ENCODE measurements at regions not wholly inside any gene's neighbourhood (a gene's known extent, or its start where the extent isn't known, plus 50 kb on each side); places are given as distances from the start of the nearest gene placed in this dataset.

- no peaks in the 10 kb centered on the region for H3K27me3 ChIP-seq
- DNase-seq, result no peak
- 68 to 71% methylated on average over 4 of the region's 4 CpGs for WGBS, 2 donors
- no peaks in the 10 kb centered on the region for H3K9me3 ChIP-seq
- no peak for ATAC-seq
- no peak overlapping the region for H3K27ac ChIP-seq
- intact Hi-C loops (cut with DNase I), result loop anchor here in 7 of 10 donors (5.0 to 10.0 kb wide), 5 partner anchors 116 to 529 kb away; no protein-coding TSS in a partner anchor
- no peak for TF ChIP-seq CTCF (IDR thresholded peaks at IDR 0.05)
- no peaks in the 10 kb centered on the region for H3K36me3 ChIP-seq
- no peak overlapping the region for H3K4me3 ChIP-seq
- H3K4me1 ChIP-seq, result no peaks in the 10 kb centered on the region
These were observed 144.0 kb downstream of the CAAP1 start for GRCh38 chr9:26748449-26749058.

GRCh38 chr9:26747611-26748010 is 145.0 kb downstream of the CAAP1 start:
- Histone ChIP-seq H3K27me3 (no peaks in the 10 kb centered on the region), H3K4me3 (no peak overlapping the region), H3K9me3 (no peaks in the 10 kb centered on the region), H3K4me1 (no peaks in the 10 kb centered on the region), H3K36me3 (no peaks in the 10 kb centered on the region), H3K27ac (no peak overlapping the region)
- ATAC-seq, result no peak
- no peak for TF ChIP-seq CTCF (IDR thresholded peaks at IDR 0.05)
- 90 to 93% methylated on average over 4 of the region's 4 CpGs for WGBS, 2 donors
- intact Hi-C loops (cut with DNase I), result loop anchor here in 7 of 10 donors (5.0 to 10.0 kb wide), 5 partner anchors 117 to 530 kb away; no protein-coding TSS in a partner anchor
- DNase-seq, result no peak

GRCh38 chr9:26746357-26747072 is 146.1 kb downstream of the CAAP1 start:
- Histone ChIP-seq H3K4me1 (no peaks in the 10 kb centered on the region), H3K27me3 (no peaks in the 10 kb centered on the region), H3K4me3 (no peak overlapping the region), H3K36me3 (no peaks in the 10 kb centered on the region), H3K27ac (no peak overlapping the region), H3K9me3 (no peaks in the 10 kb centered on the region)
- TF ChIP-seq CTCF (IDR thresholded peaks at IDR 0.05), result no peak
- ATAC-seq, result no peak
- intact Hi-C loops (cut with DNase I), result loop anchor here in 7 of 10 donors (5.0 to 10.0 kb wide), 5 partner anchors 118 to 531 kb away; no protein-coding TSS in a partner anchor
- 86 to 92% methylated on average over 4 of the region's 4 CpGs for WGBS, 2 donors
- DNase-seq, result no peak

- no peaks in the 10 kb centered on the region for H3K4me1 ChIP-seq
- no peak overlapping the region for H3K27ac ChIP-seq
- H3K36me3 ChIP-seq, result no peaks in the 10 kb centered on the region
- intact Hi-C loops (cut with DNase I), result loop anchor here in 8 of 10 donors (2.0 to 10.0 kb wide), 6 partner anchors 120 to 532 kb away; no protein-coding TSS in a partner anchor
- ATAC-seq (no peak), DNase-seq (no peak)
- H3K27me3 ChIP-seq, result no peaks in the 10 kb centered on the region
- WGBS, 2 donors, result 89 to 91% methylated on average over 4 of the region's 4 CpGs
- H3K9me3 ChIP-seq, result peaks cover 0 to 4% (median 0%) of the 10 kb centered on the region in 11 donors
- no peak overlapping the region for H3K4me3 ChIP-seq
- TF ChIP-seq CTCF (IDR thresholded peaks at IDR 0.05), result no peak
These were observed 147.5 kb downstream of the CAAP1 start for GRCh38 chr9:26745111-26745510.
